Glutamatergic neuron (in vitro differentiated cells): ENCODE measurements at regions not wholly inside any gene's neighbourhood (a gene's known extent, or its start where the extent isn't known, plus 50 kb on each side); places are given as distances from the start of the nearest gene placed in this dataset.
"Not testable (repeated sequence)": the region's sequence is repeated elsewhere in the genome, so short reads cannot be mapped to it uniquely, and the experiment has no call there.

Source experiments
- DNase-seq: peaks from one replicate; pipeline ENCODE4 v3.0.0; 2022
- H3K27ac Mint-ChIP-seq: one replicate; pipeline ENCODE4 v1.8.0; 2020; ENCODE audit warnings: mild to moderate bottlenecking, mixed read lengths, inconsistent platforms; ENCODE audit not compliant: unreplicated experiment
- H3K27me3 Mint-ChIP-seq: one replicate; pipeline ENCODE4 v1.8.0; 2020; ENCODE audit warnings: mild to moderate bottlenecking, moderate library complexity, mixed read lengths, inconsistent platforms; ENCODE audit not compliant: unreplicated experiment
- H3K36me3 Mint-ChIP-seq: one replicate; pipeline ENCODE4 v1.8.0; 2020; ENCODE audit warnings: mild to moderate bottlenecking, mixed read lengths, inconsistent platforms; ENCODE audit not compliant: unreplicated experiment
- H3K4me1 Mint-ChIP-seq: one replicate; pipeline ENCODE4 v1.8.0; 2020; ENCODE audit warnings: mild to moderate bottlenecking, low read depth, mixed read lengths, inconsistent platforms; ENCODE audit not compliant: unreplicated experiment
- H3K4me3 Mint-ChIP-seq: one replicate; pipeline ENCODE4 v1.8.0; 2020; ENCODE audit warnings: mild to moderate bottlenecking, mixed read lengths, inconsistent platforms; ENCODE audit not compliant: unreplicated experiment
- H3K9me3 Mint-ChIP-seq: one replicate; pipeline ENCODE4 v1.8.0; 2020; ENCODE audit warnings: mild to moderate bottlenecking, moderate library complexity, mixed read lengths, inconsistent platforms; ENCODE audit not compliant: unreplicated experiment
- CTCF ChIP-seq: fragments of 200-600 bp; sonication (generic); IDR thresholded peaks from one replicate; pipeline ENCODE4 v1.5.0; 2021; ENCODE audit not compliant: partially characterized antibody, unreplicated experiment

DNA sequence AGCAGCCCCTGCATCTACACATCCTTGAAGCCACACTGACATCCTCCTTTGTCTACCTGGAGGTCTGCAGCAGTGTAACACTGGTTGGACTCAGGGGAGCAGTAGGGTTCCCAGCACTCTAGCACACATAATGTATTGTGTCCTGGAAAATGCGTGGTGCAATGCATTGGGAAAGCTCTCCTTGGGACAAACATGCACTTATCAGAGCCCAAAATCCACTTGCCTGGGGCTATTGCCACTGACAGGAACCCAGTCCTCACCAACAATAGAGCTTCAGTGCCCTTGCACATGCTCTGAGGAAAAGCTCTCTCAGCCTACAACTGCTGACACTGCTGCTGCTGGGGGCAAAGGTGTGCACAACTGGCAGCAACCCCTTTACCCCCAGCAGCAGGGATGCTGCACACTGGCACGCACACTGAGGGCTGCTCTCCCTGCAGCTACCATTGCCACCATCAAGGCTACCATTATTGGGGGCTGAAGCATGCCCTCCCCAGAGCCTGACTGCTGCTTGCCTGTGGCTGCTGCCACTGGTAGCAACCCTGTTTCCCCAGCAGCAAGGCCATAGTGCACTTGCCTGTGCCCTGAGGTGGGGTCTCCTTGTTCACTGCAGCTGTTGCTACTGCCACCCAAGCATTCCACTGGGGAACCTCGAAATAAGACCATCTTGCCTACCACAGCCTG lies 221.9 kb downstream of the SLC38A4 start:
- TF ChIP-seq CTCF = no peak
- no peaks in the 10 kb centered on the region for H3K36me3 Mint-ChIP-seq
- H3K9me3 Mint-ChIP-seq = no peaks in the 10 kb centered on the region
- H3K27me3 Mint-ChIP-seq = peaks cover 3% of the 10 kb centered on the region
- no peaks in the 10 kb centered on the region for H3K4me1 Mint-ChIP-seq
- no peak for DNase-seq
- no peak overlapping the region for H3K27ac Mint-ChIP-seq
- H3K4me3 Mint-ChIP-seq = no peak overlapping the region

- no peak for TF ChIP-seq CTCF
- Mint-ChIP-seq H3K4me3 (no peak overlapping the region), H3K36me3 (no peaks in the 10 kb centered on the region), H3K27ac (no peak overlapping the region), H3K9me3 (peaks cover 1% of the 10 kb centered on the region), H3K4me1 (no peaks in the 10 kb centered on the region), H3K27me3 (peaks cover 3% of the 10 kb centered on the region)
- no peak for DNase-seq
Measured at GRCh38 chr12:46602474-46602873, 223.3 kb downstream of the SLC38A4 start.

- no peak for TF ChIP-seq CTCF
- H3K27me3 Mint-ChIP-seq = no peaks in the 10 kb centered on the region
- no peaks in the 10 kb centered on the region for H3K36me3 Mint-ChIP-seq
- no peak overlapping the region for H3K27ac Mint-ChIP-seq
- no peaks in the 10 kb centered on the region for H3K4me1 Mint-ChIP-seq
- H3K4me3 Mint-ChIP-seq = no peak overlapping the region
- peak; percentile 29 for DNase-seq
- no peaks in the 10 kb centered on the region for H3K9me3 Mint-ChIP-seq
Measured at GRCh38 chr12:46590991-46591703, 218.6 kb upstream of the SLC38A2 start.

- no peak for DNase-seq
Measured at GRCh38 chr12:46585854-46586621, 213.5 kb upstream of the SLC38A2 start.

DNA sequence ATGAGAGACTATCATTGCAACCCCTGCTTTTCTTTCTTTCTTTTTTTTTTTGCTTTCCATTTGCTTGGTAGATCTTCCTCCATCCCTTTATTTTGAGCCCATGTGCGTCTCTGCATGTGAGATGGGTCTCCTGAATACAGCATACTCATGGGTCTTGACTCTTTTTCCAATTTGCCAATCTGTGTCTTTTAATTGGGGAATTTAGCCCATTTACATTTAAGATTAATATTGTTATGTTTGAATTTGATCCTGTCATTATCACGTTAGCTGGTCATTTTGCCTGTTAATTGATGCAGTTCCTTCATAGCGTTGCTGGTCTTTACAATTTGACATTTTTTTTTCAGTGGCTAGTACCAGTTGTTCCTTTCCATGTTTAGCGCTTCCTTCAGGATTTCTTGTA lies 211.5 kb upstream of the SLC38A2 start:
- H3K9me3 Mint-ChIP-seq, H3K4me1 Mint-ChIP-seq, H3K27ac Mint-ChIP-seq, H3K4me3 Mint-ChIP-seq, H3K36me3 Mint-ChIP-seq, H3K27me3 Mint-ChIP-seq, DNase-seq: not testable (repeated sequence)

More at GRCh38 chr12:46585854-46586621, 213.5 kb upstream of the SLC38A2 start:
- TF ChIP-seq CTCF = no peak
- no peak overlapping the region for H3K4me3 Mint-ChIP-seq
- peaks cover 3% of the 10 kb centered on the region for H3K27me3 Mint-ChIP-seq
- no peaks in the 10 kb centered on the region for H3K4me1 Mint-ChIP-seq
- H3K9me3 Mint-ChIP-seq = no peaks in the 10 kb centered on the region
- peaks cover 5% of the 10 kb centered on the region for H3K36me3 Mint-ChIP-seq
- H3K27ac Mint-ChIP-seq = no peak overlapping the region

DNA sequence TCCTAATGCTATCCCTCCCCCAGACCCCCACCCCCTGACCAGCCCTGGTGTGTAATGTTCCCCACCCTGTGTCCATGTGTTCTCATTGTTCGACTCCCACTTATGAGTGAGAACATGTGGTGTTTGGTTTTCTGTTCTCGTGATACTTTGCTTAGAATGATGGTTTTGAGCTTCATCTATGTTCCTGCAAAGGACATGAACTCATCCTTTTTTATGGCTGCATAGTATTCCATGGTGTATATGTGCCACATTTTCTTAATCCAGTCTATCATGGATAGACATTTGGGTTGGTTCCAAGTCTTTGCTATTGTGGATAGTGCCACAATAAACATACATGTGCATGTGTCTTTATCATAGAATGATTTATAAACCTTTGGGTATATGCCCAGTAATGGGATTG lies 209.4 kb upstream of the SLC38A2 start:
- not testable (repeated sequence) for H3K27ac Mint-ChIP-seq, H3K9me3 Mint-ChIP-seq, H3K4me3 Mint-ChIP-seq, H3K36me3 Mint-ChIP-seq, H3K4me1 Mint-ChIP-seq, DNase-seq, H3K27me3 Mint-ChIP-seq
